ENCODE measurements at regions not wholly inside any gene's neighbourhood (a gene's known extent, or its start where the extent isn't known, plus 50 kb on each side); places are given as distances from the start of the nearest gene placed in this dataset.

DNA sequence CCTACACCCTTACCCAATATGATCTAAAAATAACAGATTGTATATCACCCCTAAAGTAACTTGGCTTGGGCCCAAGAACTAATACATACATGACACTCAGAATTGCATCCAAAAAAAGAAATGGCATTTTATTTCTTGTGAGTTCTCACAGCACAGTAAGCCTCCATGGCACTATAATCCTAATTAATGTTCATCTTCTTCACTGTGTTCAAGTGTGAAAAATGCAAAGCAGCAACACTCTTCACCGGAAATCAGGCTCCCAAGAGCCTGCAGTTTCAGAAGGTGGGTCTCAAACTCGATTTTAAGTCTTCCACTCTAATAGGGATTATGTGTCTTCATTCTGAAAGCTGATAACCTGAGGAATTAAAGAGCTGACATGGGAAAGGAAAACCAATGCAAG is 142.8 kb upstream of the TSC22D2 start:
- TF ChIP-seq EZH2phosphoT487 (IDR thresholded peaks at IDR 0.05; ENCODE audit: insufficient read depth, low read depth) (no peak), EZH2 (IDR thresholded peaks at IDR 0.05; ENCODE audit: insufficient read depth, poor library complexity, severe bottlenecking) (no peak)
